G401 (cell line): ENCODE measurements at regions not wholly inside any gene's neighbourhood (a gene's known extent, or its start where the extent isn't known, plus 50 kb on each side); places are given as distances from the start of the nearest gene placed in this dataset.

Source experiments
- DNase-seq: peaks from one replicate; pipeline ENCODE4 v3.0.0-alpha.2; 2015; ENCODE audit warnings: low spot score
- in situ Hi-C: cut with HindIII; loops from 2 replicates; pipeline ENCODE4 v1.10.0; 2016; ENCODE audit warnings: low sequenced_read_pairs, mixed read lengths

DNA sequence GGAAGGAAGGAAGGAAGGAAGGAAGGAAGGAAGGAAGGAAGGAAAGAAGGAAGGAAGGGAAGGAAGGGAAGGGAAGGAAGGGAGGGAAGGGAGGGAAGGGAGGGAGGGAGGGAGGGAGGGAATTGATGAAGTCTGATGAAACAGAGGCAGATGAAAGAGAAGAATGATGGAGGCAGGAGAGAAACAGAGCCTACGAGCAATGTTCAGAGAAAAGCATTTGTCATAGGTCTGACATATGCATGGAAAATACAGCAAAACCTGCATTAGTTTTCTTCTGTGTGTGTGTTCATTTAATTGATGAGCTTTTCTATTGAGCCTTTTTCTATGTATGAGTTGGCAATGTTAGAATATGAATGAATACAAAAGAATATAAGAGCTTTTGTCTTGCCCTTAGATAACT is 343.4 kb downstream of the GXYLT1 start:
- in situ Hi-C loops, result no loop called here
- no peak for DNase-seq

DNA sequence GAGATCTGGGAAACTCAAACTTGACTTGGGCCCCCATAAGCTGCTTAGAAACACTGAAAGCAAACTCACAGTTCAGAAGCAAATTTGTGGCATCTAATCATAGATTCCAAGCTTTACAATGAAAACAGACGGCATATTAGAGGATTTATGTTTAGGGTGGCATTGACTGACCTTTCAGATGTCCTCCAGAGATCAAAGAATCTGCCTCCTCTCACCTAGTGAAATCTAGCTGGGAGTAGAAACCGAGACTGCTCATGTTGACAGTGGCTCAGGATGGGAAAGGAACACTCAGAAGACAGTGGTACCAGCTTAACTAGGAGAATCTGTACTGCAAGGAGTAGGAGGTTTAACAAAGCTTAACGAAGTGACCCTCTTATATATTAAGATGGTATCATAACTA is 345.0 kb downstream of the GXYLT1 start:
- DNase-seq, result no peak
- in situ Hi-C loops, result no loop called here

GRCh38 chr12:41795910-41796309 is 348.8 kb downstream of the GXYLT1 start:
- in situ Hi-C loops, result no loop called here
- no peak for DNase-seq

- in situ Hi-C loops, result no loop called here
- DNase-seq, result peak; percentile 11
These were observed 349.5 kb downstream of the GXYLT1 start for GRCh38 chr12:41795051-41795600.

- in situ Hi-C loops, result no loop called here
- no peak for DNase-seq
These were observed 350.3 kb downstream of the GXYLT1 start for GRCh38 chr12:41794336-41794735.

DNA sequence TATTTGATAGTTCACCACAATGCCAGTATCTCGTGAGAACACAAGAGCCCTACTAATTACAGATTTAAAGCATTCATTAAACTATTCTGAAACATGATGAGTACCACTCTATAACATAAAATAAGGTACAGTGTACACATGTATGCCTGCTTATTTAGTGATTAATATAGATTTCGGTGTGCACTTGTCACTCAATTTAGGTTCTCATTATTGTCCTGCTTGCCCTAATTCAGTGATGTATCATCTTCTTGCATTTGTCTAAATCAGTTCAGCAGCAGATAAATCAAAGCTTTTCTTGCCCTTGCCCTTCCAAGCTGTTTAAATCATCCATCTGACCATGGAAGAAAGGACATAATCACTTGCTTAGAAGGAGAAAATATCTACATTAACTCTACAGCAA is 359.7 kb downstream of the GXYLT1 start:
- DNase-seq, result no peak
- in situ Hi-C loops, result no loop called here

DNA sequence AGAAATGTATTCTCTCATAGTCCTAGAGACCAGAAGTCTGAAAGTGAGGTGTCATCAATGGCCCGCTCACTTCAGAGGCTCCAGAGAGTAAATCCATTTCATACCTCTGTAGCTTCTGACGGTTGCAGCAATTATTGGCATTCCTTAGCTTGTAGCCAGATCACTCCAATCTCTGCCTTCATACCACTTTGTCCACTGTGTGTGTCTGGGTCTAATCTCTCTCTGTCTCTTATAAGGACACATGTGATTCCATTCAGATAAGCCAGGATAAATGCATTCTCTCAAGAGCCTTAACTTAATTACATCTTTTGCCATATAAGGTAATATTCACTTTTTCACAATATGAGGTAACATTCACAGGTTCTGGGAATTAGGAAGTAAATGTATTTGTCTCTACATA is 365.7 kb downstream of the GXYLT1 start:
- DNase-seq, result no peak
- in situ Hi-C loops, result no loop called here

DNA sequence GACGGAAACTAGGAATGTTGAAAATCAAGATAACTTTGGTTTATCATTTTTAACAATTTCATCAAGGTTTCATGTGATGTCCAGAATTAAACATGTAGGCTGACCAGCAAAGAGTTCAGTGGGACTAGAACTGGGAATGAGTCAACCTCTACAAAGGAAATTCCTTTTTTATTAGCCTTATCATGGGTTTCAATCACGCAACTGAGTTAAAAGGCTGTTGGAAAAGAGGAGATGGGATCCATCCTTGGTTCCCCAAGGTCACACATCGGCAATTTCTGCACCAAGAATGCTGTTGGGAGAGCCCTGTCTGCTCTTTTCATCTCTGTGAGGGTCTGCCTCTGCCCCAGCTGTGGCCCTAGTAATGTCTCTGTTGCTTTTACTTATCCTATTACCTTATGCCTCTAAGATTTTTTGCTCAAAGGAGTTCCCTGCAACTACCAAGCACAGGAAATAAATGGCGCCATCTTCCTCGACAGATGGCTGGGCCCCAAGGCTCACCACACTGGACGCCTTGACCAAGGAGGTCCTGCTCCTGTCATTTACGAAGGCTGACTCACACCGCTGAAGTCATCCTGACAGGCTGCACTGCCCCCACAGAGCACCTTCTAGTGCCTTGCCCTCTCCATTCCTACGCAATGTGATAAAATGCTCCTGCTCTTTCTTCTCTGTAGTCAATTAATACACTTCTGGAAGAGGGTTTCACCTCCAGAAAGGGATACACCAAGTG is 367.4 kb downstream of the GXYLT1 start:
- no peak for DNase-seq
- in situ Hi-C loops, result no loop called here

DNA sequence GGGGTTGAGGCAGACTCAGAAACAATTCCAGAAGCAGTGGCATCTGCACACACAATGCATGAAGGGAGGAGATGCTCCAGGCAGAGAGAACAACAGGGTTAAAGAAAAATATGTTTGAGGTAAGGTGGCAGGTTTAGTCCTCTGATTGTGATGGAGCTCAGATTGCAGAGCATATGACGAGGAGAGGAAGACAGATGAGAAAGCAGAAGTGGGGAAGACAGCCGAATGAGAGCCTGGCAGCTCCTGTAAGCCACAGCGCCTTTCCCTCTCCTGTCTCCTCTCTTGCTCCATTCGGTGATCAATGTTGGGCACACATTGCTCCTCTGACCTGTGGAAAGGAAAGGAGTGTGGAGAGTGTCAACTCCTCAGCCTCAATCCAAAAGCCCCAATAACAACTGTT is 372.2 kb downstream of the GXYLT1 start:
- no peak for DNase-seq
- in situ Hi-C loops, result no loop called here

GRCh38 chr12:41769810-41770209 is 374.9 kb downstream of the GXYLT1 start:
- DNase-seq, result no peak
- in situ Hi-C loops, result no loop called here

DNA sequence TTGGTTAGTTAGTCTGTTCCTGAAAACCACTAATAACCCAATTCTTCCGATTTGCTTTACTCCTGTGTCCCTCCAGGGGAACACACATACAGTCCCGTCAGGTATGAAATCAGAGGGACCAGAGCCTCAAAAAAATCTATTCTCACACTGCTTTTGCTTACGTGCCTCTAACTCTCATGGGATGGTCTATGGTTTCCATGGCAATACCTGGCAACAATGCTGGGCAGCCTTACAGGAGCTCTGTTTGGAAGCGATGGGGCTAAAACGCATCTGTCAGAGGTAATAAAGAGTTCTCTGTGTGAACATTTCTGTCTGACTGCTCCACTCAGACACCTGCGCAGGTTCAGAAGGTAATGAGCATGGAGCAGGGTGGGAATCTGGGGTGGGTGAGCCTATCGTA is 376.2 kb downstream of the GXYLT1 start:
- no peak for DNase-seq
- in situ Hi-C loops, result no loop called here

GRCh38 chr12:41762691-41763090 is 382.0 kb downstream of the GXYLT1 start:
- no peak for DNase-seq
- in situ Hi-C loops, result no loop called here

GRCh38 chr12:41745593-41745992 is 399.1 kb downstream of the GXYLT1 start:
- in situ Hi-C loops, result no loop called here
- DNase-seq, result no peak

DNA sequence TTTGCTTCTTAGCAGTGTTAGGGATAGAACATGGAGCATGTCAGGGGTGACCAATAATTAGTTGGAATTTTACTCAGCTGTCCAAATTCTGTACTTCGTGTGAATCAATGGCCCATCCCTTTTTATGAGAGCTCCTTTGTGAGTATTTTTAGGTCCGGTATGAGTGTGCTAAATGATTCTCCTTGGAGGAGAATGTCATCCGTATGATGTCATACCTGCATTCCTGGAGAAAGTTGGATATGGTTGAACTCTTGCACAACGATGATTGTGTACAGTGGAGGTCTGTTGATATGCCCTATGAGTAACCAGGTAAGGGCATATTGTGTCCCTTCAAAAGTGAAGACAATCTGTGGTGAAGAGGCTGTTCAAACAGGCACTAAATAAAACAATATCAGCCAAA is 400.8 kb downstream of the GXYLT1 start:
- in situ Hi-C loops, result no loop called here
- DNase-seq, result no peak

GRCh38 chr12:41739066-41739465 is 405.6 kb downstream of the GXYLT1 start:
- in situ Hi-C loops, result no loop called here
- DNase-seq, result no peak

DNA sequence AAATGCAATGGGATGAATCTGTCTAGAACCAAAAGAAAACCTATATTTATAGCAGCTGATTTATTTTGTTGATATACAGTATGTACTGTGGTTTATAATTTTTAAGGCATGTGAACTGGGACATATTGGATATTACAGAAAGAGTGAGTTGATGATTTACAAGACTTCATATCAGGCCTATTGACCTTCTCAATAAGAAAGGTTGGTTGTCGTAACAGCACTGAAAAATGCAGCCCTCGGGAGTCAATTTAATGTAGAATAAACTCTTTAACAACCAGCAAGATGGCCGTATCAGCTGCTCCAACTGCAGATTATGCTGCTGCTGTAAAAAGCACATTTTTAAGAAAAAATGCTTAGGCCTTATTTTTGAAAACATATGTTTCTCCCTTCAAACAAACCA is 407.3 kb downstream of the GXYLT1 start:
- no peak for DNase-seq
- in situ Hi-C loops, result no loop called here

GRCh38 chr12:41736436-41736835 is 408.2 kb downstream of the GXYLT1 start:
- no peak for DNase-seq
- in situ Hi-C loops, result no loop called here

- in situ Hi-C loops, result no loop called here
- no peak for DNase-seq
These were observed 413.0 kb downstream of the GXYLT1 start for GRCh38 chr12:41731691-41732090.

- no peak for DNase-seq
- in situ Hi-C loops, result no loop called here
These were observed 413.6 kb downstream of the GXYLT1 start for GRCh38 chr12:41731061-41731460.

- DNase-seq, result no peak
- in situ Hi-C loops, result no loop called here
These were observed 420.5 kb downstream of the GXYLT1 start for GRCh38 chr12:41724216-41724615.

DNA sequence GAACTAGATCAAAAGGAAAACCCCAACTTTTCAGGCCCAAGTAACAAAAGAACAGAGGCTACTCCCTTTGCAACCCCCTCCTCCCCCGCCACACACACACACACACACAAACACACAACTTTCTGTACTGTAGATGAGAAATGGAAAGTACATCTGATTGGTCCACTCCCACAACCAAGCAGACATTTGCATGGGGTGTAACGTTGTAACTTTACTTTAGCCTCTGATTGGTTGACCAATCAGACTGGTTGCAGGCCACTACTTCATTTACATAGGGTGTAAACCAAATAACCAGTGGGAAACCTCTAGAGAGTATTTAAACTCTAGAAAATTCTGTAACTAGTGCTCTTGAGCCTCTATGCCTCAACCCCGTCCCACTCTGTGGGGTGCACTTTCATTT is 425.5 kb downstream of the GXYLT1 start:
- in situ Hi-C loops, result no loop called here
- DNase-seq, result no peak
